ENCODE measurements at regions not wholly inside any gene's neighbourhood (a gene's known extent, or its start where the extent isn't known, plus 50 kb on each side); places are given as distances from the start of the nearest gene placed in this dataset.
"Not testable (repeated sequence)": the region's sequence is repeated elsewhere in the genome, so short reads cannot be mapped to it uniquely, and the experiment has no call there.

- no peak for DNase-seq
These were observed 437.2 kb upstream of the SYT4 start for GRCh38 chr18:43714343-43715010.

- DNase-seq: no peak
These were observed 442.0 kb upstream of the SYT4 start for GRCh38 chr18:43719267-43719795.

- DNase-seq: no peak
These were observed 442.8 kb upstream of the SYT4 start for GRCh38 chr18:43720041-43720440.

- DNase-seq: no peak
These were observed 458.3 kb upstream of the SYT4 start for GRCh38 chr18:43735570-43735969.

- no peak for DNase-seq
These were observed 467.9 kb upstream of the SYT4 start for GRCh38 chr18:43744960-43745745.

- DNase-seq: no peak
These were observed 473.9 kb upstream of the SYT4 start for GRCh38 chr18:43751203-43751602.

GRCh38 chr18:43751835-43752234 lies 474.5 kb upstream of the SYT4 start:
- DNase-seq: no peak

- no peak for DNase-seq
These were observed 480.0 kb upstream of the SYT4 start for GRCh38 chr18:43757273-43757672.

GRCh38 chr18:43758734-43759133 lies 481.4 kb upstream of the SYT4 start:
- no peak for DNase-seq

- no peak for DNase-seq
These were observed 482.7 kb upstream of the SYT4 start for GRCh38 chr18:43760010-43760409.

- DNase-seq: peak; percentile 54 to 80 (median 57)
These were observed 495.6 kb upstream of the SYT4 start for GRCh38 chr18:43772907-43773306.

- no peak for DNase-seq
These were observed 497.2 kb upstream of the SYT4 start for GRCh38 chr18:43774497-43774896.

GRCh38 chr18:43775591-43775990 lies 498.3 kb upstream of the SYT4 start:
- peak in 1 of 3 donors; percentile 61 for DNase-seq

- DNase-seq: no peak
These were observed 499.7 kb upstream of the SYT4 start for GRCh38 chr18:43776997-43777396.

GRCh38 chr18:43777636-43778304 lies 500.5 kb upstream of the SYT4 start:
- peak; percentile 60 to 90 (median 77) for DNase-seq

- DNase-seq: peak in 2 of 3 donors; percentile 38 to 67
These were observed 503.6 kb upstream of the SYT4 start for GRCh38 chr18:43780782-43781340.

- no peak for DNase-seq
These were observed 507.9 kb upstream of the SYT4 start for GRCh38 chr18:43785158-43785557.

- DNase-seq: no peak
These were observed 509.6 kb upstream of the SYT4 start for GRCh38 chr18:43786893-43787292.

GRCh38 chr18:43787721-43788120 lies 510.4 kb upstream of the SYT4 start:
- DNase-seq: not testable (repeated sequence)

- peak; percentile 35 to 83 (median 58) for DNase-seq
These were observed 512.1 kb upstream of the SYT4 start for GRCh38 chr18:43789234-43790000.

- DNase-seq: no peak
These were observed 516.6 kb upstream of the SYT4 start for GRCh38 chr18:43793910-43794309.
